WTC11 (cell line): ENCODE measurements at regions not wholly inside any gene's neighbourhood (a gene's known extent, or its start where the extent isn't known, plus 50 kb on each side); places are given as distances from the start of the nearest gene placed in this dataset.

Experiments
- ATAC-seq: fragments of 200-7000 bp; cut with Tn5 transposase; 2 replicates; pipeline ENCODE4 v1.10.0; 2021; ENCODE audit warnings: mild to moderate bottlenecking, moderate library complexity
- CTCF ChIA-PET: fragments of 300-600 bp; sonication (Branson Sonifier 250); formaldehyde crosslinking; loops from one replicate; lab custom pipeline; 2021; ENCODE audit warnings: antibody characterized with exemption; lab: Charles Lee
- POLR2A ChIA-PET: fragments of 350-600 bp; sonication (Branson Sonifier 250); formaldehyde crosslinking; loops from one replicate; lab custom pipeline; 2021; ENCODE audit warnings: antibody characterized with exemption; lab: Charles Lee
- DNase-seq: peaks from one replicate; pipeline ENCODE4 v3.0.0; 2021; ENCODE audit warnings: low spot score
- H3K27ac Mint-ChIP-seq: 2 replicates; pipeline ENCODE4 v1.8.0; 2021; ENCODE audit warnings: mixed read lengths
- H3K27me3 Mint-ChIP-seq: 2 replicates; pipeline ENCODE4 v1.8.0; 2021; ENCODE audit warnings: low read depth, mild to moderate bottlenecking, moderate library complexity, mixed read lengths
- H3K36me3 Mint-ChIP-seq: 2 replicates; pipeline ENCODE4 v1.8.0; 2021; ENCODE audit warnings: mixed read lengths
- H3K4me1 Mint-ChIP-seq: 2 replicates; pipeline ENCODE4 v1.8.0; 2022; ENCODE audit warnings: mixed read lengths
- H3K4me3 Mint-ChIP-seq: 2 replicates; pipeline ENCODE4 v1.8.0; 2021; ENCODE audit warnings: mild to moderate bottlenecking, moderate library complexity, mixed read lengths
- H3K9me3 Mint-ChIP-seq: 2 replicates; pipeline ENCODE4 v1.8.0; 2021; ENCODE audit warnings: mixed read lengths
- GTF2I ChIP-seq: fragments of 250-450 bp; sonication (Bioruptor Pico); conservative IDR thresholded peaks from 2 replicates; pipeline ENCODE4 v1.4.0; 2021; ENCODE audit warnings: mild to moderate bottlenecking
- HMGA2 ChIP-seq: fragments of 250-450 bp; sonication (Bioruptor Pico); IDR thresholded peaks from 2 replicates; pipeline ENCODE4 v1.4.0; 2021; ENCODE audit warnings: mild to moderate bottlenecking, moderate library complexity
- RELA ChIP-seq: sonication (generic); formaldehyde crosslinking; IDR thresholded peaks from 2 replicates; pipeline ENCODE4 v1.8.1; 2022; ENCODE audit warnings: missing genetic modification reagents, mild to moderate bottlenecking, borderline replicate concordance
- RORB ChIP-seq: fragments of 250-450 bp; sonication (Bioruptor Pico); IDR thresholded peaks from 2 replicates; pipeline ENCODE4 v1.9.0; 2021; ENCODE audit warnings: mild to moderate bottlenecking
- ZNF219 ChIP-seq: sonication (generic); formaldehyde crosslinking; IDR thresholded peaks from 2 replicates; pipeline ENCODE4 v1.8.0; 2023; ENCODE audit warnings: missing genetic modification reagents, mild to moderate bottlenecking, borderline replicate concordance
- TF ChIP-seq, protein P1 (sequence below): fragments of 200-600 bp; IDR thresholded peaks from 2 replicates; pipeline ENCODE4 v1.8.0; 2022; ENCODE audit warnings: antibody characterized with exemption
- TF ChIP-seq, protein P2 (sequence below): fragments of 250-450 bp; sonication (Bioruptor Pico); IDR thresholded peaks from 2 replicates; pipeline ENCODE4 v1.9.0; 2021; ENCODE audit warnings: mild to moderate bottlenecking
- TF ChIP-seq, protein P3 (sequence below): sonication (generic); formaldehyde crosslinking; IDR thresholded peaks from 2 replicates; pipeline ENCODE4 v1.8.1; 2023; ENCODE audit warnings: mild to moderate bottlenecking, missing genetic modification reagents, borderline replicate concordance
- TF ChIP-seq, protein P4 (sequence below): sonication (generic); formaldehyde crosslinking; IDR thresholded peaks from 2 replicates; pipeline ENCODE4 v1.8.0; 2023; ENCODE audit warnings: missing genetic modification reagents
- TF ChIP-seq, protein P5 (sequence below): fragments of 250-450 bp; sonication (Bioruptor Pico); IDR thresholded peaks from 2 replicates; pipeline ENCODE4 v2.1.2; 2022; ENCODE audit warnings: mild to moderate bottlenecking, moderate library complexity
- TF ChIP-seq, protein P6 (sequence below): sonication (generic); formaldehyde crosslinking; IDR thresholded peaks from 2 replicates; pipeline ENCODE4 v1.8.1; 2022; ENCODE audit warnings: low read depth, mild to moderate bottlenecking, moderate library complexity, missing genetic modification reagents, borderline replicate concordance
- TF ChIP-seq, protein P7 (sequence below): fragments of 250-450 bp; sonication (Bioruptor Pico); IDR thresholded peaks from 2 replicates; pipeline ENCODE4 v1.9.0; 2021; ENCODE audit warnings: mild to moderate bottlenecking
- TF ChIP-seq, protein P8 (sequence below): fragments of 250-450 bp; sonication (Bioruptor Pico); conservative IDR thresholded peaks from 2 replicates; pipeline ENCODE4 v1.9.0; 2021; ENCODE audit warnings: mild to moderate bottlenecking
- TF ChIP-seq, protein P9 (sequence below): sonication (generic); formaldehyde crosslinking; IDR thresholded peaks from 2 replicates; pipeline ENCODE4 v1.8.1; 2023; ENCODE audit warnings: mild to moderate bottlenecking, missing genetic modification reagents, moderate library complexity

DNA sequence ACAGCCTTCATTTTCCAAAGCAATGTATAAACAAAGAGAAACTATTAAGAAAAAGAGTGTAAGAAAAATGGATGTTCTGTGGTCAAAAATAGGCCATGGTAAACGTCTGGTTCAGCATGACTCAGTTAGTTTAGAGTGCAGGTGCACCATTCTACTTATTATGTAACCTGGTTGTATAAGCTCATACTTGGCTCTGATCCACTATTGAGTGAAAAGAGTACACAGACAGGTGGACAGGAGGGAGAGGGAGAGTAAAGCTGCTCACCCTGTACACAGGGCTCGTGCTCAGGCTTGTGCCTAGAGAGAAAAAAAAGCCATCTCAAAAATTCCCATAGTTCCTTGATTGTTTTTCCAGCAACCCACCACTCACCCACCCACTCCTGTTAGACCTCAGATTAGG lies 85.8 kb upstream of the ZNF91 start:
- no peak overlapping the region for H3K27ac Mint-ChIP-seq
- no peak for TF ChIP-seq RELA
- TF ChIP-seq, protein P1, sequence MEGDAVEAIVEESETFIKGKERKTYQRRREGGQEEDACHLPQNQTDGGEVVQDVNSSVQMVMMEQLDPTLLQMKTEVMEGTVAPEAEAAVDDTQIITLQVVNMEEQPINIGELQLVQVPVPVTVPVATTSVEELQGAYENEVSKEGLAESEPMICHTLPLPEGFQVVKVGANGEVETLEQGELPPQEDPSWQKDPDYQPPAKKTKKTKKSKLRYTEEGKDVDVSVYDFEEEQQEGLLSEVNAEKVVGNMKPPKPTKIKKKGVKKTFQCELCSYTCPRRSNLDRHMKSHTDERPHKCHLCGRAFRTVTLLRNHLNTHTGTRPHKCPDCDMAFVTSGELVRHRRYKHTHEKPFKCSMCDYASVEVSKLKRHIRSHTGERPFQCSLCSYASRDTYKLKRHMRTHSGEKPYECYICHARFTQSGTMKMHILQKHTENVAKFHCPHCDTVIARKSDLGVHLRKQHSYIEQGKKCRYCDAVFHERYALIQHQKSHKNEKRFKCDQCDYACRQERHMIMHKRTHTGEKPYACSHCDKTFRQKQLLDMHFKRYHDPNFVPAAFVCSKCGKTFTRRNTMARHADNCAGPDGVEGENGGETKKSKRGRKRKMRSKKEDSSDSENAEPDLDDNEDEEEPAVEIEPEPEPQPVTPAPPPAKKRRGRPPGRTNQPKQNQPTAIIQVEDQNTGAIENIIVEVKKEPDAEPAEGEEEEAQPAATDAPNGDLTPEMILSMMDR, result no peak
- TF ChIP-seq RORB (CRISPR knock-in tag), result no peak
- TF ChIP-seq, protein P2, sequence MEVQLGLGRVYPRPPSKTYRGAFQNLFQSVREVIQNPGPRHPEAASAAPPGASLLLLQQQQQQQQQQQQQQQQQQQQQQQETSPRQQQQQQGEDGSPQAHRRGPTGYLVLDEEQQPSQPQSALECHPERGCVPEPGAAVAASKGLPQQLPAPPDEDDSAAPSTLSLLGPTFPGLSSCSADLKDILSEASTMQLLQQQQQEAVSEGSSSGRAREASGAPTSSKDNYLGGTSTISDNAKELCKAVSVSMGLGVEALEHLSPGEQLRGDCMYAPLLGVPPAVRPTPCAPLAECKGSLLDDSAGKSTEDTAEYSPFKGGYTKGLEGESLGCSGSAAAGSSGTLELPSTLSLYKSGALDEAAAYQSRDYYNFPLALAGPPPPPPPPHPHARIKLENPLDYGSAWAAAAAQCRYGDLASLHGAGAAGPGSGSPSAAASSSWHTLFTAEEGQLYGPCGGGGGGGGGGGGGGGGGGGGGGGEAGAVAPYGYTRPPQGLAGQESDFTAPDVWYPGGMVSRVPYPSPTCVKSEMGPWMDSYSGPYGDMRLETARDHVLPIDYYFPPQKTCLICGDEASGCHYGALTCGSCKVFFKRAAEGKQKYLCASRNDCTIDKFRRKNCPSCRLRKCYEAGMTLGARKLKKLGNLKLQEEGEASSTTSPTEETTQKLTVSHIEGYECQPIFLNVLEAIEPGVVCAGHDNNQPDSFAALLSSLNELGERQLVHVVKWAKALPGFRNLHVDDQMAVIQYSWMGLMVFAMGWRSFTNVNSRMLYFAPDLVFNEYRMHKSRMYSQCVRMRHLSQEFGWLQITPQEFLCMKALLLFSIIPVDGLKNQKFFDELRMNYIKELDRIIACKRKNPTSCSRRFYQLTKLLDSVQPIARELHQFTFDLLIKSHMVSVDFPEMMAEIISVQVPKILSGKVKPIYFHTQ (CRISPR knock-in tag), result no peak
- no peaks in the 10 kb centered on the region; the same call in 1 of the 2 replicates for H3K4me1 Mint-ChIP-seq
- peaks cover 17% of the 10 kb centered on the region for H3K27me3 Mint-ChIP-seq
- ChIA-PET POLR2A (no interaction called here), CTCF (no interaction called here)
- no peak overlapping the region for H3K4me3 Mint-ChIP-seq
- ATAC-seq (no peak), DNase-seq (no peak)
- H3K9me3 Mint-ChIP-seq, result peaks cover 94% of the 10 kb centered on the region
- peaks cover 51% of the 10 kb centered on the region for H3K36me3 Mint-ChIP-seq

DNA sequence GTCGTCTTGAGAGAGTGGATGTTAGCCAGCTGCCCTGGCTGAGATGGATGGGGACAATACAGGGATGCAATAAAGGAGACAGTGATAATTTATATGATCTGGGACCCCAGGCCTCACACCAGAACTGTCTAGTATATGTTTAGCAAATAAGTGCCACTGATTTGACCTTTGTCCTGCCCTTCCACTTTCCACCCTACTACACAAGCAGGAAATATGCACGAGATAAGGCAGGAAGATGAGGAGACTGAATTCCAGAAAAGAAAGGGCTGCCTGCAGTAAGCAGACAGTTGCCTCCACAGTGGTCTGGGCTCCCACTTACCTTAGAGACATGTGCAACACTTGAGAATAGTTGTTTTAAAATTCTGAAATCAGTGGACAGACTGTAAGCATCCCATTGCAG lies 80.2 kb upstream of the ZNF91 start:
- ATAC-seq (no peak), DNase-seq (no peak)
- H3K36me3 Mint-ChIP-seq, result peaks cover 30% of the 10 kb centered on the region
- TF ChIP-seq, protein P3, sequence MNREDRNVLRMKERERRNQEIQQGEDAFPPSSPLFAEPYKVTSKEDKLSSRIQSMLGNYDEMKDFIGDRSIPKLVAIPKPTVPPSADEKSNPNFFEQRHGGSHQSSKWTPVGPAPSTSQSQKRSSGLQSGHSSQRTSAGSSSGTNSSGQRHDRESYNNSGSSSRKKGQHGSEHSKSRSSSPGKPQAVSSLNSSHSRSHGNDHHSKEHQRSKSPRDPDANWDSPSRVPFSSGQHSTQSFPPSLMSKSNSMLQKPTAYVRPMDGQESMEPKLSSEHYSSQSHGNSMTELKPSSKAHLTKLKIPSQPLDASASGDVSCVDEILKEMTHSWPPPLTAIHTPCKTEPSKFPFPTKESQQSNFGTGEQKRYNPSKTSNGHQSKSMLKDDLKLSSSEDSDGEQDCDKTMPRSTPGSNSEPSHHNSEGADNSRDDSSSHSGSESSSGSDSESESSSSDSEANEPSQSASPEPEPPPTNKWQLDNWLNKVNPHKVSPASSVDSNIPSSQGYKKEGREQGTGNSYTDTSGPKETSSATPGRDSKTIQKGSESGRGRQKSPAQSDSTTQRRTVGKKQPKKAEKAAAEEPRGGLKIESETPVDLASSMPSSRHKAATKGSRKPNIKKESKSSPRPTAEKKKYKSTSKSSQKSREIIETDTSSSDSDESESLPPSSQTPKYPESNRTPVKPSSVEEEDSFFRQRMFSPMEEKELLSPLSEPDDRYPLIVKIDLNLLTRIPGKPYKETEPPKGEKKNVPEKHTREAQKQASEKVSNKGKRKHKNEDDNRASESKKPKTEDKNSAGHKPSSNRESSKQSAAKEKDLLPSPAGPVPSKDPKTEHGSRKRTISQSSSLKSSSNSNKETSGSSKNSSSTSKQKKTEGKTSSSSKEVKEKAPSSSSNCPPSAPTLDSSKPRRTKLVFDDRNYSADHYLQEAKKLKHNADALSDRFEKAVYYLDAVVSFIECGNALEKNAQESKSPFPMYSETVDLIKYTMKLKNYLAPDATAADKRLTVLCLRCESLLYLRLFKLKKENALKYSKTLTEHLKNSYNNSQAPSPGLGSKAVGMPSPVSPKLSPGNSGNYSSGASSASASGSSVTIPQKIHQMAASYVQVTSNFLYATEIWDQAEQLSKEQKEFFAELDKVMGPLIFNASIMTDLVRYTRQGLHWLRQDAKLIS (CRISPR knock-in tag), result no peak
- TF ChIP-seq, protein P4, sequence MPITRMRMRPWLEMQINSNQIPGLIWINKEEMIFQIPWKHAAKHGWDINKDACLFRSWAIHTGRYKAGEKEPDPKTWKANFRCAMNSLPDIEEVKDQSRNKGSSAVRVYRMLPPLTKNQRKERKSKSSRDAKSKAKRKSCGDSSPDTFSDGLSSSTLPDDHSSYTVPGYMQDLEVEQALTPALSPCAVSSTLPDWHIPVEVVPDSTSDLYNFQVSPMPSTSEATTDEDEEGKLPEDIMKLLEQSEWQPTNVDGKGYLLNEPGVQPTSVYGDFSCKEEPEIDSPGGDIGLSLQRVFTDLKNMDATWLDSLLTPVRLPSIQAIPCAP (CRISPR knock-in tag), result no peak
- TF ChIP-seq GTF2I (CRISPR knock-in tag) (no peak), HMGA2 (CRISPR knock-in tag) (no peak), ZNF219 (CRISPR knock-in tag) (no peak)
- TF ChIP-seq, protein P5, sequence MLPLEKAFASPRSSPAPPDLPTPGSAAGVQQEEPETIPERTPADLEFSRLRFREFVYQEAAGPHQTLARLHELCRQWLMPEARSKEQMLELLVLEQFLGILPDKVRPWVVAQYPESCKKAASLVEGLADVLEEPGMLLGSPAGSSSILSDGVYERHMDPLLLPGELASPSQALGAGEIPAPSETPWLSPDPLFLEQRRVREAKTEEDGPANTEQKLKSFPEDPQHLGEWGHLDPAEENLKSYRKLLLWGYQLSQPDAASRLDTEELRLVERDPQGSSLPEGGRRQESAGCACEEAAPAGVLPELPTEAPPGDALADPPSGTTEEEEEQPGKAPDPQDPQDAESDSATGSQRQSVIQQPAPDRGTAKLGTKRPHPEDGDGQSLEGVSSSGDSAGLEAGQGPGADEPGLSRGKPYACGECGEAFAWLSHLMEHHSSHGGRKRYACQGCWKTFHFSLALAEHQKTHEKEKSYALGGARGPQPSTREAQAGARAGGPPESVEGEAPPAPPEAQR, result no peak
- TF ChIP-seq, protein P6, sequence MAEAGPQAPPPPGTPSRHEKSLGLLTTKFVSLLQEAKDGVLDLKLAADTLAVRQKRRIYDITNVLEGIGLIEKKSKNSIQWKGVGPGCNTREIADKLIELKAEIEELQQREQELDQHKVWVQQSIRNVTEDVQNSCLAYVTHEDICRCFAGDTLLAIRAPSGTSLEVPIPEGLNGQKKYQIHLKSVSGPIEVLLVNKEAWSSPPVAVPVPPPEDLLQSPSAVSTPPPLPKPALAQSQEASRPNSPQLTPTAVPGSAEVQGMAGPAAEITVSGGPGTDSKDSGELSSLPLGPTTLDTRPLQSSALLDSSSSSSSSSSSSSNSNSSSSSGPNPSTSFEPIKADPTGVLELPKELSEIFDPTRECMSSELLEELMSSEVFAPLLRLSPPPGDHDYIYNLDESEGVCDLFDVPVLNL (CRISPR knock-in tag), result no peak
- TF ChIP-seq, protein P7, sequence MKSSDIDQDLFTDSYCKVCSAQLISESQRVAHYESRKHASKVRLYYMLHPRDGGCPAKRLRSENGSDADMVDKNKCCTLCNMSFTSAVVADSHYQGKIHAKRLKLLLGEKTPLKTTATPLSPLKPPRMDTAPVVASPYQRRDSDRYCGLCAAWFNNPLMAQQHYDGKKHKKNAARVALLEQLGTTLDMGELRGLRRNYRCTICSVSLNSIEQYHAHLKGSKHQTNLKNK (CRISPR knock-in tag), result no peak
- TF ChIP-seq, protein P8, sequence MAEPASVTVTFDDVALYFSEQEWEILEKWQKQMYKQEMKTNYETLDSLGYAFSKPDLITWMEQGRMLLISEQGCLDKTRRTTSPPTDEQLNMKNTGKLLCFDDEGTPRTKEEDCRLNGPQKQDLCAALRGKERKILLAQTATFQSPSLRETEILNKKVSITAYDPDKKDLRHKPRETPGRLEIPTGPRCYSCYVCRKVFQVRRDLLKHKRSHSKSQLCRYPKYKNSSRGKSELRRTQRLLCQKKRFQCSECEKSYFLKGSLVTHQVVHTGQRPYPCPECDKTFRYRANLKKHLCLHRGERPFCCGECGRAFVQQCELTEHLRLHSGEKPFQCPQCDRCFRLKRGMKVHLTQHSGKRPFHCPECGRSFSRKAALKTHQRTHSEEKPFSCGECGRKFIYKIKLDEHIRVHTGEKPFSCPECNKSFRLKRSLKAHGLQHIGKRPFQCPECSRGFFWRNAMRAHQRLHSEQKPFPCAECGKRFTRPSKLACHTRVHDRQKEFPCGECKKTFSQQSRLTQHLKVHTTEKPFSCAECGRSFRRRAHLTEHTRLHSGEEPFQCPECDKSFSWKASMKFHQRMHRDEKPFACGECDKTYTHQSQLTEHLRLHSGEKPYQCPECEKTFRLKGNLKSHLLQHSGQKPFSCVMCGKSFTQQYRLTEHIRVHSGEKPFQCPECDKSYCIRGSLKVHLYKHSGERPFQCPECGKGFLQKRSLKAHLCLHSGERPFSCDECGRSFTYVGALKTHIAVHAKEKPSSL (CRISPR knock-in tag), result no peak
- TF ChIP-seq, protein P9, sequence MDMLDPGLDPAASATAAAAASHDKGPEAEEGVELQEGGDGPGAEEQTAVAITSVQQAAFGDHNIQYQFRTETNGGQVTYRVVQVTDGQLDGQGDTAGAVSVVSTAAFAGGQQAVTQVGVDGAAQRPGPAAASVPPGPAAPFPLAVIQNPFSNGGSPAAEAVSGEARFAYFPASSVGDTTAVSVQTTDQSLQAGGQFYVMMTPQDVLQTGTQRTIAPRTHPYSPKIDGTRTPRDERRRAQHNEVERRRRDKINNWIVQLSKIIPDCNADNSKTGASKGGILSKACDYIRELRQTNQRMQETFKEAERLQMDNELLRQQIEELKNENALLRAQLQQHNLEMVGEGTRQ (CRISPR knock-in tag), result no peak
- ChIA-PET CTCF (no interaction called here), POLR2A (no interaction called here)
- peaks cover 83% of the 10 kb centered on the region for H3K9me3 Mint-ChIP-seq
- H3K4me3 Mint-ChIP-seq, result no peak overlapping the region
- H3K27ac Mint-ChIP-seq, result no peak overlapping the region
- H3K4me1 Mint-ChIP-seq, result peaks cover 2% of the 10 kb centered on the region; the same call in 1 of the 2 replicates
- peaks cover 33% of the 10 kb centered on the region for H3K27me3 Mint-ChIP-seq
